GM23338 (cell line): ENCODE measurements at regions not wholly inside any gene's neighbourhood (a gene's known extent, or its start where the extent isn't known, plus 50 kb on each side); places are given as distances from the start of the nearest gene placed in this dataset.

Source experiments
- ATAC-seq: fragments of 200-7000 bp; cut with Tn5 transposase; 3 replicates; pipeline ENCODE4 v1.9.1; 2020
- DNase-seq: peaks from one replicate; pipeline ENCODE4 v3.0.0-alpha.2; 2015; ENCODE audit warnings: low spot score
- H2AFZ ChIP-seq: fragments of 200-600 bp; sonication (generic); 2 replicates; pipeline ENCODE4 v1.8.0; 2016; ENCODE audit warnings: antibody characterized with exemption, mild to moderate bottlenecking, moderate library complexity
- H3F3A ChIP-seq: fragments of 200-600 bp; sonication (generic); replicated peaks from 2 replicates; pipeline ENCODE4 v1.8.0; 2017; ENCODE audit warnings: antibody characterized with exemption, mixed run types, low read depth
- H3K27ac ChIP-seq: fragments of 200-600 bp; sonication (generic); 2 replicates; pipeline ENCODE4 v1.6.1; 2016; ENCODE audit warnings: low read depth
- H3K27me3 ChIP-seq: fragments of 200-600 bp; sonication (generic); 2 replicates; pipeline ENCODE4 v1.8.0; 2016; ENCODE audit warnings: mild to moderate bottlenecking, mixed run types, moderate library complexity; ENCODE audit not compliant: insufficient read depth
- H3K36me3 ChIP-seq: fragments of 200-600 bp; sonication (generic); 2 replicates; pipeline ENCODE4 v1.8.0; 2016; ENCODE audit warnings: mild to moderate bottlenecking; ENCODE audit not compliant: insufficient read depth
- H3K4me1 ChIP-seq: fragments of 200-600 bp; sonication (generic); 2 replicates; pipeline ENCODE4 v1.8.0; 2016; ENCODE audit warnings: mild to moderate bottlenecking, moderate library complexity; ENCODE audit not compliant: insufficient read depth
- H3K4me2 ChIP-seq: fragments of 200-600 bp; sonication (generic); 2 replicates; pipeline ENCODE4 v1.7.1; 2017; ENCODE audit warnings: mixed run types
- H3K4me3 ChIP-seq: fragments of 200-600 bp; sonication (generic); 2 replicates; pipeline ENCODE4 v1.6.1; 2016; ENCODE audit warnings: mixed run types
- H3K79me2 ChIP-seq: fragments of 200-600 bp; sonication (generic); replicated peaks from 2 replicates; pipeline ENCODE4 v1.8.0; 2017; ENCODE audit warnings: mild to moderate bottlenecking; ENCODE audit not compliant: insufficient read depth
- H3K9me2 ChIP-seq: fragments of 200-600 bp; sonication (generic); 2 replicates; pipeline ENCODE4 v1.8.0; 2017; ENCODE audit not compliant: insufficient read depth
- H4K20me1 ChIP-seq: fragments of 200-600 bp; sonication (generic); replicated peaks from 2 replicates; pipeline ENCODE4 v1.8.0; 2017; ENCODE audit warnings: mild to moderate bottlenecking; ENCODE audit not compliant: insufficient read depth
- H3K27ac Mint-ChIP-seq: 2 replicates; pipeline ENCODE4 v1.8.0; 2020; ENCODE audit warnings: inconsistent platforms, mild to moderate bottlenecking, moderate library complexity, mixed read lengths
- H3K27me3 Mint-ChIP-seq: 3 replicates; pipeline ENCODE4 v1.8.0; 2022; ENCODE audit warnings: low read depth, mild to moderate bottlenecking, moderate library complexity, mixed read lengths, inconsistent platforms; ENCODE audit not compliant: insufficient read depth, poor library complexity
- H3K36me3 Mint-ChIP-seq: 3 replicates; pipeline ENCODE4 v1.8.0; 2021; ENCODE audit warnings: low read depth, mild to moderate bottlenecking, inconsistent platforms, moderate library complexity, mixed read lengths
- H3K4me1 Mint-ChIP-seq: 3 replicates; pipeline ENCODE4 v1.8.0; 2020; ENCODE audit warnings: mild to moderate bottlenecking, inconsistent platforms, mixed read lengths
- H3K4me3 Mint-ChIP-seq: 3 replicates; pipeline ENCODE4 v1.8.0; 2021; ENCODE audit warnings: moderate library complexity, mild to moderate bottlenecking, inconsistent platforms, mixed read lengths
- H3K9me3 Mint-ChIP-seq: 3 replicates; pipeline ENCODE4 v1.8.0; 2020; ENCODE audit warnings: moderate library complexity, mild to moderate bottlenecking, inconsistent platforms, mixed read lengths
- CREB1 ChIP-seq: fragments of 250-450 bp; sonication (Bioruptor Pico); IDR thresholded peaks from 2 replicates; pipeline ENCODE4 v1.5.0; 2020; ENCODE audit warnings: low read depth, mild to moderate bottlenecking, moderate library complexity
- CTCF ChIP-seq, 2 experiments: fragments of 200-600 bp in 1 of 2; sonication (generic) in 1 of 2; conservative IDR thresholded peaks; 2 replicates each; pipeline versions ENCODE4 v1.5.1 to v1.6.1; 2016 to 2017; ENCODE audit warnings: antibody characterized with exemption in 2 of 2, low read depth in 2 of 2, mild to moderate bottlenecking in 2 of 2, moderate library complexity in 1 of 2
- ETS1 ChIP-seq: IDR thresholded peaks from 2 replicates; pipeline ENCODE4 v1.6.1; 2016; ENCODE audit warnings: antibody characterized with exemption
- EZH2phosphoT487 ChIP-seq: fragments of 200-600 bp; sonication (generic); IDR thresholded peaks from one replicate; pipeline ENCODE4 v1.8.1; 2018; ENCODE audit warnings: antibody characterized with exemption; ENCODE audit not compliant: unreplicated experiment
- JUNB ChIP-seq: IDR thresholded peaks from one replicate; pipeline ENCODE4 v1.6.1; 2016; ENCODE audit warnings: antibody characterized with exemption; ENCODE audit not compliant: unreplicated experiment
- POLR2AphosphoS5 ChIP-seq: IDR thresholded peaks from 2 replicates; pipeline ENCODE4 v1.6.1; 2016; ENCODE audit warnings: antibody characterized with exemption, low read depth
- STAT1 ChIP-seq: IDR thresholded peaks from one replicate; pipeline ENCODE4 v1.6.1; 2016; ENCODE audit warnings: antibody characterized with exemption; ENCODE audit not compliant: unreplicated experiment
- ZNF114 ChIP-seq: fragments of 250-450 bp; sonication (Bioruptor Pico); IDR thresholded peaks from 2 replicates; pipeline ENCODE4 v1.5.0; 2020; ENCODE audit warnings: mild to moderate bottlenecking, moderate library complexity
- ZNF462 ChIP-seq: fragments of 250-450 bp; sonication (Bioruptor Pico); IDR thresholded peaks from 2 replicates; pipeline ENCODE4 v1.5.0; 2020; ENCODE audit warnings: mild to moderate bottlenecking, moderate library complexity

- TF ChIP-seq CTCF (conservative IDR thresholded peaks at IDR 0.05; ENCODE audit: low read depth in 2 of 2) (no peak), JUNB (no peak), ZNF462 (CRISPR knock-in tag) (no peak), POLR2AphosphoS5 (no peak)
These were observed 1696.0 kb downstream of the MAT2B start (continued) for GRCh38 chr5:165201369-165201768.

GRCh38 chr5:165201771-165202518 is 1696.5 kb downstream of the MAT2B start:
- no peak overlapping the region for H3K27ac Mint-ChIP-seq
- H3K4me3 Mint-ChIP-seq: no peak overlapping the region
- no peaks in the 10 kb centered on the region for H3K9me3 Mint-ChIP-seq
- DNase-seq: no peak
- Histone ChIP-seq H3K36me3 (no peaks in the 10 kb centered on the region), H3K4me1 (peaks cover 18% of the 10 kb centered on the region), H3F3A (no peaks in the 10 kb centered on the region), H3K27me3 (no peaks in the 10 kb centered on the region), H4K20me1 (no peaks in the 10 kb centered on the region), H3K79me2 (no peaks in the 10 kb centered on the region), H3K4me3 (no peak overlapping the region), H3K4me2 (no peak overlapping the region), H3K9me2 (no peaks in the 10 kb centered on the region), H3K27ac (no peak overlapping the region), H2AFZ (no peak overlapping the region)
- no peak for ATAC-seq
- H3K27me3 Mint-ChIP-seq: peaks cover 2% of the 10 kb centered on the region
- peaks cover 18% of the 10 kb centered on the region for H3K4me1 Mint-ChIP-seq
- no peaks in the 10 kb centered on the region; the same call in 2 of the 3 replicates for H3K36me3 Mint-ChIP-seq
- no peak for TF ChIP-seq EZH2phosphoT487
- no peak for TF ChIP-seq ZNF114 (CRISPR knock-in tag)
- no peak for TF ChIP-seq POLR2AphosphoS5
- TF ChIP-seq CTCF (conservative IDR thresholded peaks at IDR 0.05; ENCODE audit: low read depth in 2 of 2): no peak
- TF ChIP-seq STAT1: no peak
- TF ChIP-seq ETS1: no peak
- TF ChIP-seq CREB1 (CRISPR knock-in tag): no peak
